H1 (cell line): ENCODE measurements at regions not wholly inside any gene's neighbourhood (a gene's known extent, or its start where the extent isn't known, plus 50 kb on each side); places are given as distances from the start of the nearest gene placed in this dataset.
A peak's percentile ranks its signal among the peaks of the same experiment; 100 is the strongest.

Experiments
- CTCF ChIA-PET: fragments of 300-600 bp; sonication (Branson Sonifier 250); formaldehyde crosslinking; loops from one replicate; lab custom pipeline; 2021; ENCODE audit not compliant: partially characterized antibody; lab: Charles Lee
- POLR2A ChIA-PET: fragments of 300-600 bp; sonication (Branson Sonifier 250); formaldehyde crosslinking; loops from one replicate; lab custom pipeline; 2021; ENCODE audit warnings: inconsistent platforms; ENCODE audit not compliant: partially characterized antibody; lab: Charles Lee
- DNase-seq, 2 experiments: peaks; one replicate each; pipeline versions ENCODE4 v3.0.0 to v3.0.0-alpha.2; 2010 to 2022; ENCODE audit warnings: low spot score in 2 of 2, low read depth in 1 of 2, mixed read lengths in 1 of 2
- FAIRE-seq: peaks from 2 replicates; lab custom pipeline; 2011; peaks lifted over from hg19 to GRCh38; lab: Jason Lieb, UNC
- H2AFZ ChIP-seq: 2 replicates; pipeline ENCODE4 v1.8.1; 2012; ENCODE audit warnings: low read length, inconsistent platforms
- H2AK5ac ChIP-seq: 2 replicates; pipeline ENCODE4 v1.6.1; 2013; ENCODE audit warnings: low read depth, low read length
- H2BK120ac ChIP-seq: replicated peaks from 2 replicates; pipeline ENCODE3; 2013; ENCODE audit warnings: low read depth, low read length, inconsistent platforms
- H2BK12ac ChIP-seq: 2 replicates; pipeline ENCODE4 v1.6.1; 2013; ENCODE audit warnings: low read depth, low read length
- H2BK15ac ChIP-seq: 2 replicates; pipeline ENCODE4 v1.6.1; 2013; ENCODE audit warnings: low read length
- H2BK20ac ChIP-seq: 2 replicates; pipeline ENCODE4 v1.6.1; 2013; ENCODE audit warnings: low read length
- H2BK5ac ChIP-seq: 2 replicates; pipeline ENCODE4 v1.6.1; 2013; ENCODE audit warnings: low read depth, low read length
- H3K14ac ChIP-seq: 2 replicates; pipeline ENCODE4 v1.6.1; 2013; ENCODE audit warnings: inconsistent platforms; ENCODE audit not compliant: insufficient read length
- H3K18ac ChIP-seq: 2 replicates; pipeline ENCODE4 v1.6.1; 2013; ENCODE audit warnings: low read length; ENCODE audit errors: extremely low read depth
- H3K23ac ChIP-seq: 2 replicates; pipeline ENCODE4 v1.6.1; 2013; ENCODE audit warnings: inconsistent platforms; ENCODE audit not compliant: insufficient read length
- H3K23me2 ChIP-seq: 2 replicates; pipeline ENCODE4 v1.6.1; 2013; ENCODE audit warnings: low read depth, low read length
- H3K27ac ChIP-seq: 2 replicates; pipeline ENCODE4 v1.6.1; 2011; ENCODE audit warnings: low read depth, low read length, inconsistent platforms
- H3K27me3 ChIP-seq, 4 experiments: replicated peaks in 1 of 4; 1 replicate in 1 of 4; 2 replicates in 3 of 4; pipeline versions ENCODE4 v1.6.1 to v1.8.1; 2011 to 2013; ENCODE audit warnings: low read length in 3 of 4, mild to moderate bottlenecking in 3 of 4, inconsistent platforms in 2 of 4, mixed read lengths in 2 of 4, moderate library complexity in 1 of 4; ENCODE audit not compliant: control insufficient read depth in 3 of 4, insufficient read depth in 3 of 4; ENCODE audit errors: extremely low read depth in 1 of 4
- H3K36me3 ChIP-seq, 4 experiments: 2 replicates each; pipeline versions ENCODE4 v1.6.1 to v1.8.1; 2011 to 2013; ENCODE audit warnings: mild to moderate bottlenecking in 4 of 4, low read length in 3 of 4, moderate library complexity in 2 of 4, control low read depth in 1 of 4, inconsistent platforms in 1 of 4; ENCODE audit not compliant: insufficient read depth in 4 of 4, control insufficient read depth in 2 of 4
- H3K4ac ChIP-seq: replicated peaks from 2 replicates; pipeline ENCODE3; 2013; ENCODE audit warnings: low read length, low read depth, mixed read lengths, inconsistent platforms; ENCODE audit not compliant: insufficient read length
- H3K4me1 ChIP-seq, 4 experiments: replicated peaks in 1 of 4; 1 replicate in 1 of 4; 2 replicates in 3 of 4; pipeline versions ENCODE4 v1.6.1 to v1.8.1; 2011 to 2013; ENCODE audit warnings: low read length in 3 of 4, inconsistent platforms in 2 of 4, mixed read lengths in 1 of 4; ENCODE audit not compliant: insufficient read depth in 4 of 4, control insufficient read depth in 3 of 4
- H3K4me2 ChIP-seq, 2 experiments: 2 replicates each; pipeline versions ENCODE4 v1.6.1 to v1.8.1; 2011 to 2013; ENCODE audit warnings: low read depth in 2 of 2, low read length in 2 of 2, control low read depth in 1 of 2, inconsistent platforms in 1 of 2, mild to moderate bottlenecking in 1 of 2; ENCODE audit not compliant: insufficient read depth in 1 of 2
- H3K4me3 ChIP-seq, 4 experiments: fragments of 200-600, 300-600 bp in 1 of 4; sonication (generic), shearing (Covaris generic), sonication (Bioruptor Twin) in 1 of 4; 2 replicates each; pipeline versions ENCODE4 v1.5.1 to v1.8.1; 2011 to 2016; ENCODE audit warnings: low read length in 4 of 4, low read depth in 3 of 4, control low read depth in 2 of 4, inconsistent platforms in 2 of 4, mild to moderate bottlenecking in 2 of 4, mixed read lengths in 1 of 4, moderate library complexity in 1 of 4; ENCODE audit not compliant: insufficient read depth in 2 of 4; ENCODE audit errors: extremely low read depth in 1 of 4
- H3K56ac ChIP-seq: replicated peaks from 2 replicates; pipeline ENCODE3; 2013; ENCODE audit warnings: low read depth, mild to moderate bottlenecking, mixed read lengths, low read length, inconsistent platforms; ENCODE audit not compliant: insufficient read length
- H3K79me1 ChIP-seq: 2 replicates; pipeline ENCODE4 v1.6.1; 2013; ENCODE audit warnings: low read depth, low read length, control low read depth
- H3K79me2 ChIP-seq, 2 experiments: 2 replicates each; pipeline versions ENCODE4 v1.6.1 to v1.8.1; 2012 to 2013; ENCODE audit warnings: low read length in 2 of 2, mild to moderate bottlenecking in 2 of 2, inconsistent platforms in 1 of 2; ENCODE audit not compliant: insufficient read depth in 2 of 2, control insufficient read depth in 1 of 2
- H3K9ac ChIP-seq, 4 experiments: replicated peaks in 1 of 4; 1 replicate in 1 of 4; 2 replicates in 3 of 4; pipeline versions ENCODE4 v1.6.1 to v1.8.1; 2011 to 2013; ENCODE audit warnings: low read depth in 3 of 4, low read length in 3 of 4, control low read depth in 2 of 4, mild to moderate bottlenecking in 2 of 4, moderate library complexity in 2 of 4, inconsistent platforms in 1 of 4; ENCODE audit errors: extremely low read depth in 1 of 4
- H3K9me3 ChIP-seq, 2 experiments: 2 replicates each; pipeline versions ENCODE4 v1.6.1 to v1.8.1; 2012 to 2013; ENCODE audit warnings: mild to moderate bottlenecking in 2 of 2, moderate library complexity in 2 of 2, control low read depth in 1 of 2, inconsistent platforms in 1 of 2, low read depth in 1 of 2, low read length in 1 of 2, mixed read lengths in 1 of 2; ENCODE audit not compliant: insufficient read depth in 2 of 2
- H4K20me1 ChIP-seq, 2 experiments: replicated peaks in 1 of 2; 2 replicates each; pipeline versions ENCODE3 to v1.8.1; 2011 to 2013; ENCODE audit warnings: inconsistent platforms in 2 of 2, low read length in 2 of 2, mild to moderate bottlenecking in 1 of 2; ENCODE audit not compliant: insufficient read depth in 2 of 2, control insufficient read depth in 1 of 2
- H4K5ac ChIP-seq: 2 replicates; pipeline ENCODE4 v1.6.1; 2013; ENCODE audit warnings: low read length, low read depth, mixed read lengths, inconsistent platforms; ENCODE audit not compliant: insufficient read length
- H4K8ac ChIP-seq: 2 replicates; pipeline ENCODE4 v1.8.0; 2013; ENCODE audit warnings: mild to moderate bottlenecking, moderate library complexity, low read length, inconsistent platforms; ENCODE audit not compliant: insufficient read depth; ENCODE audit errors: extremely low read depth
- H4K91ac ChIP-seq: replicated peaks from 2 replicates; pipeline ENCODE3; 2013; ENCODE audit warnings: low read length, mixed read lengths, inconsistent platforms; ENCODE audit not compliant: insufficient read length
- CHD1 ChIP-seq: IDR thresholded peaks from 2 replicates; pipeline ENCODE4 v1.6.1; 2012; ENCODE audit warnings: low read depth, low read length, improper control_type of control experiment
- E2F6 ChIP-seq: IDR thresholded peaks from 2 replicates; pipeline ENCODE4 v1.6.1; 2012; ENCODE audit warnings: inconsistent platforms
- FOSL1 ChIP-seq: IDR thresholded peaks from 2 replicates; pipeline ENCODE4 v1.6.1; 2011; ENCODE audit warnings: mild to moderate bottlenecking, low read depth, low read length, moderate library complexity; ENCODE audit not compliant: insufficient read depth
- GABPA ChIP-seq: IDR thresholded peaks from 2 replicates; pipeline ENCODE4 v1.6.1; 2011; ENCODE audit warnings: mild to moderate bottlenecking, low read length, moderate library complexity, borderline replicate concordance; ENCODE audit not compliant: insufficient read depth
- KDM5A ChIP-seq: fragments of 200-600 bp; IDR thresholded peaks from 2 replicates; pipeline ENCODE4 v1.7.1; 2012; ENCODE audit warnings: mild to moderate bottlenecking, low read length, inconsistent platforms, mixed read lengths
- SIRT6 ChIP-seq: IDR thresholded peaks from one replicate; pipeline ENCODE4 v1.7.1; 2012; ENCODE audit warnings: low read length, inconsistent platforms
- WGBS, 2 experiments: shearing (Covaris generic) in 1 of 2; methylation state at CpG; one replicate each; pipeline versions ENCODE4 v1.1.6 to v1.1.7; 2013 to 2015; ENCODE audit warnings: low lambda C conversion rate in 2 of 2, mixed read lengths in 2 of 2, inconsistent platforms in 1 of 2, low coverage in 1 of 2, missing lambda C conversion rate in 1 of 2; ENCODE audit not compliant: insufficient replicate concordance in 2 of 2, insufficient coverage in 1 of 2, insufficient read length in 1 of 2; ENCODE audit errors: extremely low coverage in 1 of 2, missing lambda C conversion rate in 1 of 2; 5-methylcytosine and 5-hydroxymethylcytosine counted together

DNA sequence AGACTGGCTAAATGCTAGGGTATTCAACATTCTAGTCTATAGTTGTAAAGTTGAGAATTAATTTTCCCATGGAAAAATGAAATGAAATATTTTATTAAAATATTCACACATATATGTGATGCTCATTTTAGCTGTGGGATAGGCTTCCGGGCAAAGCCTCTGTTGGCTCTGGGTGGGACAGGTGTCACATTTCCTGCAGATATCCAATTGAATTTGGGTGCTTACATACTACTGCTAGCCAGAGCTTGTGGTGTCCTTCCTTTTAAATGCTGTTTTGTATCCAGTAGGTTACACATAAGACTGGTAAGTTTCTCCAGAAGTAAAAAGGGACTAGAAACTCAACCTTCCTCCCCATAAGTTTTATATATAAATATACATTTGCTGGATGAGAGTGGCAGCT, 73.8 kb downstream of the RPRM start:
- Histone ChIP-seq H4K8ac (no peak overlapping the region), H3K4me1 (peaks cover 0 to 17% (median 6%) of the 10 kb centered on the region in 4 experiments; a peak in 5 of 7 replicates), H2AFZ (no peak overlapping the region), H3K23me2 (peaks cover 4% of the 10 kb centered on the region; the same call in 1 of the 2 replicates), H3K79me2 (no peaks in the 10 kb centered on the region), H3K27ac (no peak overlapping the region), H3K18ac (no peak overlapping the region), H3K36me3 (no peaks in the 10 kb centered on the region), H2BK20ac (no peak overlapping the region), H4K20me1 (no peaks in the 10 kb centered on the region), H3K79me1 (no peaks in the 10 kb centered on the region; the same call in 1 of the 2 replicates), H3K14ac (no peak overlapping the region), H2AK5ac (no peak overlapping the region), H3K23ac (no peak overlapping the region), H3K4ac (no peak overlapping the region), H4K5ac (no peak overlapping the region), H3K4me2 (peak overlapping the region; percentile 30 to 78), H3K9me3 (no peaks in the 10 kb centered on the region), H3K56ac (no peak overlapping the region), H2BK5ac (no peak overlapping the region), H4K91ac (no peak overlapping the region), H3K4me3 (peak overlapping the region in 1 of 4 experiments; percentile 56; a peak in 3 of 8 replicates), H3K9ac (no peak overlapping the region), H2BK120ac (no peak overlapping the region), H2BK15ac (no peak overlapping the region), H2BK12ac (no peak overlapping the region), H3K27me3 (no peaks in the 10 kb centered on the region)
- ChIA-PET CTCF (interaction anchor here (1.0 to 2.4 kb wide), 3 partner anchors 12 to 178 kb away, joined by 3 to 5 read pairs (median 5); no protein-coding TSS in a partner anchor), POLR2A (interaction anchor here (0.5 to 2.6 kb wide), 4 partner anchors 16 to 280 kb away, joined by 3 to 10 read pairs (median 4); no protein-coding TSS in a partner anchor)
- no peak for FAIRE-seq
- no peak for DNase-seq
- TF ChIP-seq GABPA = no peak
- no peak for TF ChIP-seq FOSL1
- no peak for TF ChIP-seq CHD1
- TF ChIP-seq E2F6 = no peak
- no peak for TF ChIP-seq KDM5A
- no peak for TF ChIP-seq SIRT6
- WGBS, 2 experiments = 60% methylated on average over 1 of the region's 1 CpG; no CpG with 5 or more reads in 1 of the 2 experiments
